WTC11 (cell line): ENCODE measurements at regions not wholly inside any gene's neighbourhood (a gene's known extent, or its start where the extent isn't known, plus 50 kb on each side); places are given as distances from the start of the nearest gene placed in this dataset.

Experiments
- ATAC-seq: fragments of 200-7000 bp; cut with Tn5 transposase; 2 replicates; pipeline ENCODE4 v1.10.0; 2021; ENCODE audit warnings: mild to moderate bottlenecking, moderate library complexity
- CTCF ChIA-PET: fragments of 300-600 bp; sonication (Branson Sonifier 250); formaldehyde crosslinking; loops from one replicate; lab custom pipeline; 2021; ENCODE audit warnings: antibody characterized with exemption; lab: Charles Lee
- POLR2A ChIA-PET: fragments of 350-600 bp; sonication (Branson Sonifier 250); formaldehyde crosslinking; loops from one replicate; lab custom pipeline; 2021; ENCODE audit warnings: antibody characterized with exemption; lab: Charles Lee
- DNase-seq: peaks from one replicate; pipeline ENCODE4 v3.0.0; 2021; ENCODE audit warnings: low spot score
- H3K27ac Mint-ChIP-seq: 2 replicates; pipeline ENCODE4 v1.8.0; 2021; ENCODE audit warnings: mixed read lengths
- H3K27me3 Mint-ChIP-seq: 2 replicates; pipeline ENCODE4 v1.8.0; 2021; ENCODE audit warnings: low read depth, mild to moderate bottlenecking, moderate library complexity, mixed read lengths
- H3K36me3 Mint-ChIP-seq: 2 replicates; pipeline ENCODE4 v1.8.0; 2021; ENCODE audit warnings: mixed read lengths
- H3K4me1 Mint-ChIP-seq: 2 replicates; pipeline ENCODE4 v1.8.0; 2022; ENCODE audit warnings: mixed read lengths
- H3K4me3 Mint-ChIP-seq: 2 replicates; pipeline ENCODE4 v1.8.0; 2021; ENCODE audit warnings: mild to moderate bottlenecking, moderate library complexity, mixed read lengths
- H3K9me3 Mint-ChIP-seq: 2 replicates; pipeline ENCODE4 v1.8.0; 2021; ENCODE audit warnings: mixed read lengths
- ATF1 ChIP-seq: sonication (generic); formaldehyde crosslinking; IDR thresholded peaks from 2 replicates; pipeline ENCODE4 v1.8.1; 2023; ENCODE audit warnings: mild to moderate bottlenecking, moderate library complexity, missing genetic modification reagents
- CBFB ChIP-seq: sonication (generic); formaldehyde crosslinking; IDR thresholded peaks from 2 replicates; pipeline ENCODE4 v1.8.1; 2022; ENCODE audit warnings: mild to moderate bottlenecking, low read depth, missing genetic modification reagents
- CREB1 ChIP-seq: sonication (generic); formaldehyde crosslinking; IDR thresholded peaks from 2 replicates; pipeline ENCODE4 v1.8.0; 2023; ENCODE audit warnings: mild to moderate bottlenecking, missing genetic modification reagents
- CREM ChIP-seq: sonication (generic); formaldehyde crosslinking; IDR thresholded peaks from 2 replicates; pipeline ENCODE4 v1.8.1; 2022; ENCODE audit warnings: mild to moderate bottlenecking, missing genetic modification reagents, moderate library complexity
- E2F4 ChIP-seq: sonication (generic); formaldehyde crosslinking; IDR thresholded peaks from 2 replicates; pipeline ENCODE4 v1.8.1; 2022; ENCODE audit warnings: low read depth, mild to moderate bottlenecking, moderate library complexity, missing genetic modification reagents, borderline replicate concordance
- EMX1 ChIP-seq: fragments of 250-450 bp; sonication (Bioruptor Pico); IDR thresholded peaks from 2 replicates; pipeline ENCODE4 v1.8.0; 2021; ENCODE audit warnings: mild to moderate bottlenecking
- FOXJ3 ChIP-seq: sonication (generic); formaldehyde crosslinking; IDR thresholded peaks from 2 replicates; pipeline ENCODE4 v1.9.0; 2021; ENCODE audit warnings: missing genetic modification reagents, mild to moderate bottlenecking, borderline replicate concordance
- FOXP4 ChIP-seq: sonication (generic); formaldehyde crosslinking; IDR thresholded peaks from 2 replicates; pipeline ENCODE4 v1.8.0; 2022; ENCODE audit warnings: mild to moderate bottlenecking, missing genetic modification reagents
- HMGA2 ChIP-seq: fragments of 250-450 bp; sonication (Bioruptor Pico); IDR thresholded peaks from 2 replicates; pipeline ENCODE4 v1.4.0; 2021; ENCODE audit warnings: mild to moderate bottlenecking, moderate library complexity
- MAX ChIP-seq: sonication (generic); formaldehyde crosslinking; IDR thresholded peaks from 2 replicates; pipeline ENCODE4 v1.8.0; 2022; ENCODE audit warnings: mild to moderate bottlenecking, missing genetic modification reagents
- MLX ChIP-seq: sonication (generic); formaldehyde crosslinking; IDR thresholded peaks from 2 replicates; pipeline ENCODE4 v1.8.1; 2023; ENCODE audit warnings: mild to moderate bottlenecking, missing genetic modification reagents, moderate library complexity
- NFE2L1 ChIP-seq: sonication (generic); formaldehyde crosslinking; IDR thresholded peaks from 2 replicates; pipeline ENCODE4 v1.8.1; 2023; ENCODE audit warnings: missing genetic modification reagents
- SMAD3 ChIP-seq: sonication (generic); formaldehyde crosslinking; IDR thresholded peaks from 2 replicates; pipeline ENCODE4 v1.8.0; 2022; ENCODE audit warnings: missing genetic modification reagents, mild to moderate bottlenecking, borderline replicate concordance
- TEAD1 ChIP-seq: sonication (generic); formaldehyde crosslinking; IDR thresholded peaks from 2 replicates; pipeline ENCODE4 v1.8.0; 2022; ENCODE audit warnings: mild to moderate bottlenecking, missing genetic modification reagents
- TP53 ChIP-seq: sonication (generic); formaldehyde crosslinking; IDR thresholded peaks from 2 replicates; pipeline ENCODE4 v1.8.1; 2023; ENCODE audit warnings: mild to moderate bottlenecking, missing genetic modification reagents
- USF2 ChIP-seq: sonication (generic); formaldehyde crosslinking; IDR thresholded peaks from 2 replicates; pipeline ENCODE4 v1.8.1; 2023; ENCODE audit warnings: mild to moderate bottlenecking, missing genetic modification reagents, moderate library complexity
- ZNF121 ChIP-seq: sonication (generic); formaldehyde crosslinking; IDR thresholded peaks from 2 replicates; pipeline ENCODE4 v1.8.0; 2023; ENCODE audit warnings: missing genetic modification reagents
- ZNF232 ChIP-seq: sonication (generic); formaldehyde crosslinking; IDR thresholded peaks from 2 replicates; pipeline ENCODE4 v1.8.0; 2022; ENCODE audit warnings: mild to moderate bottlenecking, missing genetic modification reagents
- ZNF317 ChIP-seq: sonication (generic); formaldehyde crosslinking; IDR thresholded peaks from 2 replicates; pipeline ENCODE4 v1.8.1; 2023; ENCODE audit warnings: low read depth, mild to moderate bottlenecking, moderate library complexity, missing genetic modification reagents, borderline replicate concordance
- ZNF423 ChIP-seq: fragments of 250-450 bp; sonication (Bioruptor Pico); IDR thresholded peaks from 2 replicates; pipeline ENCODE4 v2.1.2; 2022; ENCODE audit warnings: mild to moderate bottlenecking, moderate library complexity
- ZNF512 ChIP-seq: sonication (generic); formaldehyde crosslinking; IDR thresholded peaks from 2 replicates; pipeline ENCODE4 v1.8.1; 2022; ENCODE audit warnings: missing genetic modification reagents, borderline replicate concordance
- ZSCAN18 ChIP-seq: fragments of 250-450 bp; sonication (Bioruptor Pico); IDR thresholded peaks from 2 replicates; pipeline ENCODE4 v2.1.2; 2022; ENCODE audit warnings: mild to moderate bottlenecking, moderate library complexity

GRCh38 chr3:106184540-106185457 lies 316.0 kb upstream of the CBLB start:
- no peak overlapping the region for H3K4me3 Mint-ChIP-seq
- no peaks in the 10 kb centered on the region for H3K27me3 Mint-ChIP-seq
- H3K27ac Mint-ChIP-seq = no peak overlapping the region
- ATAC-seq = no peak
- no peak for DNase-seq
- H3K36me3 Mint-ChIP-seq = no peaks in the 10 kb centered on the region
- ChIA-PET CTCF (no interaction called here), POLR2A (interaction anchor here (0.7 kb wide), 1 partner anchor 9 kb away, joined by 3 read pairs; no protein-coding TSS in a partner anchor)
- peaks cover 2% of the 10 kb centered on the region for H3K4me1 Mint-ChIP-seq
- TF ChIP-seq USF2 (CRISPR knock-in tag) = no peak
- TF ChIP-seq ZNF232 (CRISPR knock-in tag) = no peak
- TF ChIP-seq ZNF121 (CRISPR knock-in tag) = no peak
- no peak for TF ChIP-seq ATF1 (CRISPR knock-in tag)
- no peak for TF ChIP-seq HMGA2
- no peak for TF ChIP-seq MAX (CRISPR knock-in tag)
- no peaks in the 10 kb centered on the region for H3K9me3 Mint-ChIP-seq

GRCh38 chr3:106185949-106186348 lies 317.1 kb upstream of the CBLB start:
- Mint-ChIP-seq H3K36me3 (no peaks in the 10 kb centered on the region), H3K9me3 (no peaks in the 10 kb centered on the region), H3K27me3 (no peaks in the 10 kb centered on the region), H3K4me1 (peaks cover 14% of the 10 kb centered on the region), H3K27ac (no peak overlapping the region), H3K4me3 (no peak overlapping the region)
- ATAC-seq (no peak), DNase-seq (no peak)
- CTCF ChIA-PET = no interaction called here
- POLR2A ChIA-PET = no interaction called here
- TF ChIP-seq EMX1 (CRISPR knock-in tag) (no peak), CREB1 (no peak), MAX (CRISPR knock-in tag) (no peak), ZNF423 (CRISPR knock-in tag) (no peak), MLX (CRISPR knock-in tag) (no peak), NFE2L1 (CRISPR knock-in tag) (no peak), E2F4 (CRISPR knock-in tag) (no peak), ZNF317 (CRISPR knock-in tag) (no peak), ZNF512 (CRISPR knock-in tag) (no peak), SMAD3 (no peak)

- Mint-ChIP-seq H3K36me3 (no peaks in the 10 kb centered on the region), H3K4me3 (no peak overlapping the region), H3K4me1 (peaks cover 27% of the 10 kb centered on the region), H3K9me3 (peaks cover 7% of the 10 kb centered on the region), H3K27me3 (no peaks in the 10 kb centered on the region), H3K27ac (no peak overlapping the region)
- DNase-seq (no peak), ATAC-seq (no peak)
- ChIA-PET POLR2A (no interaction called here), CTCF (interaction anchor here (0.6 kb wide), 1 partner anchor 419 kb away, joined by 3 read pairs; no protein-coding TSS in a partner anchor)
- TF ChIP-seq TP53 (CRISPR knock-in tag) = no peak
- TF ChIP-seq CREM (CRISPR knock-in tag) = no peak
- TF ChIP-seq ZSCAN18 (CRISPR knock-in tag) = no peak
- no peak for TF ChIP-seq FOXJ3 (CRISPR knock-in tag)
- TF ChIP-seq MAX (CRISPR knock-in tag) = no peak
- no peak for TF ChIP-seq FOXP4
- TF ChIP-seq TEAD1 (CRISPR knock-in tag) = no peak
- TF ChIP-seq CBFB (CRISPR knock-in tag) = no peak
These were observed 321.5 kb upstream of the CBLB start for GRCh38 chr3:106190296-106190695.
